Neuronal stem cell (in vitro differentiated cells): ENCODE measurements at regions not wholly inside any gene's neighbourhood (a gene's known extent, or its start where the extent isn't known, plus 50 kb on each side); places are given as distances from the start of the nearest gene placed in this dataset.

Source experiments
- DNase-seq: peaks from one replicate; pipeline ENCODE4 v3.0.0-alpha.2; 2013; ENCODE audit warnings: low spot score
- H2AFZ ChIP-seq: one replicate; pipeline ENCODE4 v1.6.1; 2013; ENCODE audit warnings: mild to moderate bottlenecking, low read length, inconsistent platforms
- H2AK5ac ChIP-seq: 2 replicates; pipeline ENCODE4 v1.6.1; 2013; ENCODE audit warnings: low read depth, mild to moderate bottlenecking, inconsistent platforms, low read length, moderate library complexity, mixed read lengths
- H2BK120ac ChIP-seq: 2 replicates; pipeline ENCODE4 v1.6.1; 2013; ENCODE audit warnings: low read depth, mild to moderate bottlenecking, inconsistent platforms, low read length, moderate library complexity, mixed read lengths
- H2BK12ac ChIP-seq: one replicate; pipeline ENCODE4 v1.6.1; 2013; ENCODE audit warnings: low read length, inconsistent platforms
- H2BK15ac ChIP-seq: 2 replicates; pipeline ENCODE4 v1.6.1; 2013; ENCODE audit warnings: mild to moderate bottlenecking, low read length, inconsistent platforms, mixed read lengths
- H2BK5ac ChIP-seq: one replicate; pipeline ENCODE4 v1.6.1; 2013; ENCODE audit warnings: inconsistent platforms, mild to moderate bottlenecking, low read length, moderate library complexity
- H3K14ac ChIP-seq: one replicate; pipeline ENCODE4 v1.6.1; 2013; ENCODE audit warnings: low read length, inconsistent platforms
- H3K18ac ChIP-seq: 2 replicates; pipeline ENCODE4 v1.6.1; 2013; ENCODE audit warnings: low read length, inconsistent platforms
- H3K23ac ChIP-seq: 2 replicates; pipeline ENCODE4 v1.6.1; 2013; ENCODE audit warnings: low read depth, mild to moderate bottlenecking, mixed read lengths, low read length, inconsistent platforms; ENCODE audit not compliant: poor library complexity
- H3K27ac ChIP-seq: replicated peaks from 3 replicates; pipeline ENCODE4 v1.5.1; 2013; ENCODE audit warnings: low read length, inconsistent platforms
- H3K27me3 ChIP-seq, 3 experiments: 2 replicates each; pipeline ENCODE4 v1.6.1; 2013; ENCODE audit warnings: low read length in 3 of 3, mild to moderate bottlenecking in 2 of 3, inconsistent platforms in 1 of 3, low read depth in 1 of 3, mixed read lengths in 1 of 3, moderate library complexity in 1 of 3; ENCODE audit not compliant: control insufficient read depth in 3 of 3, insufficient read depth in 3 of 3
- H3K36me3 ChIP-seq, 2 donors: replicated peaks in 1 of 2; 2 replicates each; pipeline ENCODE4 v1.6.1; 2013; ENCODE audit warnings: low read length in 2 of 2; ENCODE audit not compliant: control insufficient read depth in 2 of 2, insufficient read depth in 2 of 2
- H3K4ac ChIP-seq: 2 replicates; pipeline ENCODE4 v1.6.1; 2013; ENCODE audit warnings: inconsistent platforms, mild to moderate bottlenecking, low read length, moderate library complexity
- H3K4me1 ChIP-seq, 2 donors: 1 replicate in 1 of 2; 2 replicates in 1 of 2; pipeline ENCODE4 v1.6.1; 2013; ENCODE audit warnings: low read length in 2 of 2, low read depth in 1 of 2; ENCODE audit not compliant: control insufficient read depth in 2 of 2, insufficient read depth in 1 of 2
- H3K4me2 ChIP-seq: one replicate; pipeline ENCODE4 v1.6.1; 2013; ENCODE audit warnings: mild to moderate bottlenecking, low read length, inconsistent platforms; ENCODE audit not compliant: insufficient read depth, poor library complexity, severe bottlenecking
- H3K4me3 ChIP-seq, 2 donors: 2 replicates each; pipeline ENCODE4 v1.5.1; 2013; ENCODE audit warnings: low read length in 2 of 2, mild to moderate bottlenecking in 2 of 2, inconsistent platforms in 1 of 2, moderate library complexity in 1 of 2
- H3K79me1 ChIP-seq: one replicate; pipeline ENCODE4 v1.6.1; 2013; ENCODE audit warnings: low read depth, mild to moderate bottlenecking, inconsistent platforms, low read length, moderate library complexity
- H3K9ac ChIP-seq: one replicate; pipeline ENCODE4 v1.6.1; 2013; ENCODE audit warnings: mild to moderate bottlenecking, low read depth, low read length, inconsistent platforms; ENCODE audit not compliant: poor library complexity
- H3K9me3 ChIP-seq, 2 donors: replicated peaks in 1 of 2; 2 replicates each; pipeline versions ENCODE3 to v1.6.1; 2013; ENCODE audit warnings: low read length in 2 of 2, mild to moderate bottlenecking in 2 of 2, inconsistent platforms in 1 of 2, low read depth in 1 of 2, mixed read lengths in 1 of 2, moderate library complexity in 1 of 2; ENCODE audit not compliant: control insufficient read depth in 2 of 2, insufficient read depth in 1 of 2
- H4K8ac ChIP-seq: one replicate; pipeline ENCODE4 v1.6.1; 2013; ENCODE audit warnings: low read depth, mild to moderate bottlenecking, inconsistent platforms, low read length, moderate library complexity
- H4K91ac ChIP-seq: one replicate; pipeline ENCODE4 v1.6.1; 2013; ENCODE audit warnings: low read length, low read depth, mild to moderate bottlenecking, inconsistent platforms; ENCODE audit not compliant: poor library complexity
- WGBS, 2 donors: extraction: QIAGEN DNeasy Blood & Tissue Kit; methylation state at CpG; one replicate each; pipeline ENCODE4 v1.1.7; 2013; ENCODE audit warnings: missing lambda C conversion rate in 2 of 2, mixed read lengths in 1 of 2; ENCODE audit not compliant: insufficient read length in 2 of 2, insufficient replicate concordance in 1 of 2; ENCODE audit errors: extremely low coverage in 2 of 2; 5-methylcytosine and 5-hydroxymethylcytosine counted together

DNA sequence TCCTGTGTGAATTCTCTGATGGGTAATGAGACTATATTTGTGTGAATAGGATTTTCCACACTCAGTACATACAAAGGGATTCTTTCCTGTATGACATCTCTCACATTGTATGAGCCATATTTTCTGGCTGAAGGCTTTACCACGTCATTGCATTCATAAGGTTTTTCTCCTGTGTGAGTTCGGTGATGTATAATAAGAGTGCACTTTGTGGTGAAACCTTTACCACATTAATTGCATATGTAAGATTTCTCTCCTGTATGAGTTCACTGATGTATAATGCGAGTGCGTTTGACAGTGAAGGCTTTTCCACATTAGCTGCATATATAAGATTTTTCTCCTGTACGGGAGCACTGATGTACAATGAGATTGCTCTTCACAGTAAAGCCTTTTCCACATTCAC is 455.4 kb upstream of the CNTN5 start:
- no peak for DNase-seq
- H2BK12ac ChIP-seq: no peak overlapping the region
- no peaks in the 10 kb centered on the region for H3K79me1 ChIP-seq
- H3K4me2 ChIP-seq: no peak overlapping the region
- H2BK120ac ChIP-seq: no peak overlapping the region
- no CpG with 5 or more reads among the region's 5 CpGs for WGBS, 2 donors
- no peak overlapping the region for H3K4me3 ChIP-seq
- H3K9me3 ChIP-seq: no peaks in the 10 kb centered on the region
- no peaks in the 10 kb centered on the region for H3K27me3 ChIP-seq
- no peaks in the 10 kb centered on the region for H3K4me1 ChIP-seq
- H3K36me3 ChIP-seq: no peaks in the 10 kb centered on the region
- H3K4ac ChIP-seq: no peak overlapping the region
- H3K9ac ChIP-seq: no peak overlapping the region
- H3K27ac ChIP-seq: no peak overlapping the region
- H4K91ac ChIP-seq: no peak overlapping the region
- no peak overlapping the region for H3K18ac ChIP-seq
- H2AFZ ChIP-seq: no peak overlapping the region
- no peak overlapping the region for H4K8ac ChIP-seq
- H2BK15ac ChIP-seq: no peak overlapping the region
- H3K23ac ChIP-seq: no peak overlapping the region
- H2BK5ac ChIP-seq: no peak overlapping the region
- H2AK5ac ChIP-seq: no peak overlapping the region
- H3K14ac ChIP-seq: no peak overlapping the region

DNA sequence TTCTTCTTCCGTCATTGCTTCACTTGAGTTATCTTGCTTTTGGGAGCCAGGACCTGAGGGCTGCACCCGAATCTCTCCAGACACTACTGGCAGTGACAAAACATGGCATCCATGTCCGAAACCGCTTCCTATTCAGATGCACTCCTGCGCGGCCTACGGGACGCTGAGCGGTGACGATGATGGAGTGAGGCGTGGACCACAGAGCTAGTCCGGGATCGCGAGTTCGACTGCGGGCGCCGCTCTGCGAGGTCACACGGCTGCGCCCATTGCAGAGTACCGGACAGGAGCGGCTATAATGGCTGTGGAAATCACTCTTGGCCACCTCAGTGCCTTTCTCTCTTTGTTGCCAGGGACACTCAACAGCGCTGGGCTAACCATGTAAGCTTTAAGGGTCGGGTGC is 453.8 kb upstream of the CNTN5 start:
- H2BK120ac ChIP-seq: no peak overlapping the region
- no peak overlapping the region for H4K8ac ChIP-seq
- no peak overlapping the region for H3K9ac ChIP-seq
- H3K27me3 ChIP-seq: no peaks in the 10 kb centered on the region
- H2AK5ac ChIP-seq: no peak overlapping the region
- H3K4ac ChIP-seq: no peak overlapping the region
- no peak overlapping the region for H3K14ac ChIP-seq
- no peak overlapping the region for H3K27ac ChIP-seq
- no peak overlapping the region for H4K91ac ChIP-seq
- H2AFZ ChIP-seq: no peak overlapping the region
- H3K4me1 ChIP-seq: no peaks in the 10 kb centered on the region
- no peaks in the 10 kb centered on the region for H3K9me3 ChIP-seq
- no peak for DNase-seq
- H3K23ac ChIP-seq: no peak overlapping the region
- H3K18ac ChIP-seq: no peak overlapping the region
- no peak overlapping the region for H3K4me3 ChIP-seq
- H3K4me2 ChIP-seq: no peak overlapping the region
- H2BK5ac ChIP-seq: no peak overlapping the region
- H2BK12ac ChIP-seq: no peak overlapping the region
- WGBS, 2 donors: no CpG with 5 or more reads among the region's 25 CpGs
- H3K36me3 ChIP-seq: no peaks in the 10 kb centered on the region
- H3K79me1 ChIP-seq: no peaks in the 10 kb centered on the region
- H2BK15ac ChIP-seq: no peak overlapping the region

DNA sequence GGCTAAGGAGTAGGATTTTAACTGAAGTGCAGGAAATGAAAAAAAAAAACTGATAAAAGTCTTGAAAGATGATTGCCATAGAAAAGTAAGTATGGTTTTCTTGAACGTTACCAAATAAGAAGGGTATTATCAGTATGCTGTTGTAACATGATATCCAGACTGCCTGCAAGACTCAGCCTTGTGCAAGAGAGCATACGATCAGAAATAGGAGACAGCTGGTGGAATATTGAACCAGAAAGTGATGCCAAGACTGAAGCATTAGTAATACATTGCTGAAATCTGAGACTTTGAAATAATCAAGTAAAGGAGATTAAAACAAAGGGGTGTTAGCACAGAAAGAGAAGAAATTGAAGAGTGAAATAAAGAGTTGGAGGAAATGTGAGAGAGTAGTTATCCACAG is 452.7 kb upstream of the CNTN5 start:
- Histone ChIP-seq H3K4me2 (no peak overlapping the region), H4K8ac (no peak overlapping the region), H4K91ac (no peak overlapping the region), H3K9me3 (no peaks in the 10 kb centered on the region), H3K14ac (no peak overlapping the region), H3K18ac (no peak overlapping the region), H3K4ac (no peak overlapping the region), H2BK120ac (no peak overlapping the region), H3K79me1 (no peaks in the 10 kb centered on the region), H3K36me3 (no peaks in the 10 kb centered on the region), H3K27ac (no peak overlapping the region), H2BK15ac (no peak overlapping the region), H3K27me3 (no peaks in the 10 kb centered on the region), H3K4me3 (no peak overlapping the region), H2AFZ (no peak overlapping the region), H2BK12ac (no peak overlapping the region), H3K9ac (no peak overlapping the region), H3K23ac (no peak overlapping the region), H3K4me1 (no peaks in the 10 kb centered on the region), H2AK5ac (no peak overlapping the region), H2BK5ac (no peak overlapping the region)
- WGBS, 2 donors: no CpG with 5 or more reads among the region's 2 CpGs
- no peak for DNase-seq

DNA sequence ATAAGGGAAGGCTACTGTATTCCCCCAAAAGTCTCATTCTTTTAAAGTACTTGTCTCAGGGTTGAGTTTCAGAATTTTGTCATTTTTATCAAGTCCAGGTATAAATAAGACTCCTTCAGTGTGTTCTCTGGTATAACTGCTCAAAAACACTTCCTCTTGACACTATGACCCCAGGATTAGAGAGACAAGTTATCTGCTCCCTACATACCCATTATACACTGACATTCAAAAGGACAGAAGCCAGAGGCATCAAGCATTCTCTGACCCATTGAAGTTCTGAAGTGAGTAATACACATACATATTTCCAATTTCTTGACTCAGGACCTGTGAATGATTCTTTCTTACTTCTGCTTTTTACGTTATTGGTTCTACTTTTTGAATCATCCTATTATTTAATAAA is 447.8 kb upstream of the CNTN5 start:
- no peak overlapping the region for H2BK12ac ChIP-seq
- no peak overlapping the region for H3K14ac ChIP-seq
- H3K9ac ChIP-seq: no peak overlapping the region
- H3K23ac ChIP-seq: no peak overlapping the region
- no peak overlapping the region for H2BK5ac ChIP-seq
- no peaks in the 10 kb centered on the region for H3K36me3 ChIP-seq
- no peak overlapping the region for H3K18ac ChIP-seq
- no peak overlapping the region for H4K8ac ChIP-seq
- H3K9me3 ChIP-seq: no peaks in the 10 kb centered on the region
- WGBS, 2 donors: no CpG with 5 or more reads among the region's 1 CpG
- no peak overlapping the region for H2BK15ac ChIP-seq
- no peak overlapping the region for H2BK120ac ChIP-seq
- no peaks in the 10 kb centered on the region for H3K27me3 ChIP-seq
- H2AFZ ChIP-seq: no peak overlapping the region
- no peak overlapping the region for H2AK5ac ChIP-seq
- H4K91ac ChIP-seq: no peak overlapping the region
- no peak overlapping the region for H3K4ac ChIP-seq
- DNase-seq: no peak
- no peak overlapping the region for H3K27ac ChIP-seq
- H3K4me1 ChIP-seq: no peaks in the 10 kb centered on the region
- no peak overlapping the region for H3K4me3 ChIP-seq
- H3K79me1 ChIP-seq: no peaks in the 10 kb centered on the region
- H3K4me2 ChIP-seq: no peak overlapping the region
